ENCODE measurements at regions not wholly inside any gene's neighbourhood (a gene's known extent, or its start where the extent isn't known, plus 50 kb on each side); places are given as distances from the start of the nearest gene placed in this dataset.
"Not testable (repeated sequence)": the region's sequence is repeated elsewhere in the genome, so short reads cannot be mapped to it uniquely, and the experiment has no call there.

DNA sequence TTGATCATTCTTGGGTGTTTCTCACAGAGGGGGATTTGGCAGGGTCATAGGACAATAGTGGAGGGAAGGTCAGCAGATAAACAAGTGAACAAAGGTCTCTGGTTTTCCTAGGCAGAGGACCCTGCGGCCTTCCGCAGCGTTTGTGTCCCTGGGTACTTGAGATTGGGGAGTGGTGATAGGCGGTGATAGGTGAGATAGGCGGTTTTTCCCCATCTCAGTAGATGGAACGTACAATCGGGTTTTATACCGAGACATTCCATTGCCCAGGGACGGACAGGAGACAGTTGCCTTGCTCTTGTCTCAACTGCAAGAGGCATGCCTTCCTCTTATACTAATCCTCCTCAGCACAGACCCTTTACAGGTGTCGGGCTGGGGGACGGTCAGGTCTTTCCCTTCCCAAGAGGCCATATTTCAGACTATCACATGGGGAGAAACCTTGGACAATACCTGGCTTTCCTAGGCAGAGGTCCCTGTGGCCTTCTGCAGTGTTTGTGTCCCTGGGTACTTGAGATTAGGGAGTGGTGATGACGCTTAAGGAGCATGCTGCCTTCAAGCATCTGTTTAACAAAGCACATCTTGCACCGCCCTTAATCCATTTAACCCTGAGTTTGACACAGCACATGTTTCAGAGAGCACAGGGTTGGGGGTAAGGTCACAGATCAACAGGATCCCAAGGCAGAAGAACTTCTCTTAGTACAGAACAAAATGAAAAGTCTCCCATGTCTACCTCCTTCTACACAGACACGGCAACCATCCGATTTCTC lies 86.2 kb downstream of the OR2B2 start:
- DNase-seq: not testable (repeated sequence)

DNA sequence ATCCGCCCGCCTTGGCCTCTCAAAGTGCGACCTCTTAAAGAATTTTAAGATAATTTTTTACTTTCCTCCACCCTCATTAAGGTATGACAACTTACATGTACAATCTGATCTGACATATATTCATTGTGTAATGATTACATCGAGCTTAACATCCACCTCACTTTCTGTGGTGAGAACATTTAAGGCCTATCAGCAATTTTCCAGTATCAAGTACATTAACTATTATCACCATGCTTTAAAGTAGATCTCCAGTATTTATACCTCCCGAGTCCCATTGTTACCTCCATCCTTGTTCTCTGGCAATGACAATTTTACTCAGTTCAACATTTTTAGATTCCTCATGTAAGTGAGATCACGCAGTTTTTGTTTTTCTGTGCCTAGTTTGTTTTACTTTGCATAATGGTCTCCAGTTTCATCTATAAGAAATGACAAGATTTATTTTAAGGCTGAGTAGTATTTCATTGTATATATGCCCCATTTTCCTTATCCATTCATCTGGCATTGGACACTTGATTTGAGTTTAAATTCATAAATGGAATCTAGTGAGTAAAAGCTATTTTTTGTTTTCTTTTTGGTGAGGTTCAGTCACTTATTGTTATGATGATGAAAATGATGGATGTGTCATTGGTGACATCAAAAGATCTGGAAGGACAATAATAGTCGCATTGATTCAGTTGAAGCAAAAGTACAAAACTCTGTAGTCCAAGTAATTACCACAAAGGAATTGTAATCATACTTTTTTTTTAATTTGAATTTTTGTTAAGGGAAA lies 87.0 kb downstream of the OR2B2 start:
- DNase-seq: no peak

DNA sequence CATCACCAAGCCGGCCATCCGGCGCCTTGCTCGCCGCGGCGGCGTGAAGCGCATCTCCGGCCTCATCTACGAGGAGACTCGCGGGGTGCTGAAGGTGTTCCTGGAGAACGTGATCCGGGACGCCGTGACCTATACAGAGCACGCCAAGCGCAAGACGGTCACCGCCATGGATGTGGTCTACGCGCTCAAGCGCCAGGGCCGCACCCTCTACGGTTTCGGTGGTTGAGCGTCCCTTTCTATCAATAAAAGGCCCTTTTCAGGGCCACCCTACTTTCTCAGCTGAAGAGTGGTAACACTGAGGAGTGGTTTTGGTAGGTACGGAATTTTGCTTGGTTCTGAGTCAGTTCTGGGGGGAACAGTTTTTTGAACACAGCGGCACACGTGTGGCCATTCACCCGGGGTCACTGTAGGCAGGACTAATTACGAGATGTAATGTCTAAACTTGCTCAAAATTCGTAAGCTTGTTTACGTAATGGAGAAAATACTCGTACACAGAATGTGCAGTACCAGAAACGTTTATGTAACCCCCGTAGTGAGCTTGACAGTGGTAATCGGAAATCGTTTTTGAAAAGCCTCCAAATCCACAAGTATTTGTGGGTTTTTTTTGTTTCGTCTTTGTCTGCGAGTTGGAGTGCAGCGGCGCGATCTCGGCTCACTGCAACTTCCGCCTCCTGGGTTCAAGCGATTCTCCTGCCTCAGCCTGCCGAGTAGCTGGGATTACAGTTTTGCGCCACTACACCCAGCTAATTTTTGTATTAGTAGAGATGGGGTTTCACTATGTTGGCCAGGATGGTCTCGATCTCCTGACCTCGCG lies 87.8 kb downstream of the OR2B2 start:
- DNase-seq: peak; percentile 56

DNA sequence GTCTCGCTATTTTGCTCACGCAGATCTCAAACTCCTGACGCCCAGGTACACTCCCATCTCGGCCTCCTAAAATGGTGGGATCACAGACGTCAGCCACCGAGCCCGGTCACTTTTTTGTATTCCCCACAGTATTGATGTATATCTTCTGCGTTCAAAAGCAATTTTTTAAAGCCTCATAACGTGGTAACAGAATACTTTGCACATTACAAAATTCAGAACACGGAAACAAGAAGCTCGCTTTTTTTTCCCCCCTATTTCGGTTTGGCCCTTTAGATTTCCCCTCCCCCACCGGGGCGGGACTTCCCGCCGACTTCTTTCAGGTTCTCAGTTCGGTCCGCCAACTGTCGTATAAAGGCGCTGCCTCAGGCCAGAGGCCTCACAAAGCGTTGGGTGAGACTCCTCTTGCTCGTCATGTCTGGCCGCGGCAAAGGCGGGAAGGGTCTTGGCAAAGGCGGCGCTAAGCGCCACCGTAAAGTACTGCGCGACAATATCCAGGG lies 88.4 kb downstream of the OR2B2 start:
- DNase-seq: peak; percentile 85

DNA sequence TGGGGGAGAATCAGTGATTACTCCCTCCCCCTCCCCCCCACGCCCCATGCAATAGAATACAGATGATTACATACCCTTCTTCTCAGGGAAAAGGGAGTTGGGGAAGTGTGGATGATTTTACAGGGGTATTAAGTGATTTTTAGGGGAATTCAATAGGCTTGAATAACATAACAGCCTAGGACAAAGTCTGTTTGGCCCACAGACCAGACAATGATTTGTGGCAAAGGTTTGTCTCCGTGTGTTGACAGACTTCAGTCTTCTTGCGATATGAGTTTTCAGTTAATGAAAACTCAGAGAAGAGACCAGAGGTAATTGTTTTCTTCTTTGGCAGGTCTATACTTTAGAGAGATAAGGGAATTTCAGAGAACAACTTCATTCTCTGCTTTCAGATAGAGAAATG lies 95.3 kb downstream of the OR2B2 start:
- DNase-seq: no peak

DNA sequence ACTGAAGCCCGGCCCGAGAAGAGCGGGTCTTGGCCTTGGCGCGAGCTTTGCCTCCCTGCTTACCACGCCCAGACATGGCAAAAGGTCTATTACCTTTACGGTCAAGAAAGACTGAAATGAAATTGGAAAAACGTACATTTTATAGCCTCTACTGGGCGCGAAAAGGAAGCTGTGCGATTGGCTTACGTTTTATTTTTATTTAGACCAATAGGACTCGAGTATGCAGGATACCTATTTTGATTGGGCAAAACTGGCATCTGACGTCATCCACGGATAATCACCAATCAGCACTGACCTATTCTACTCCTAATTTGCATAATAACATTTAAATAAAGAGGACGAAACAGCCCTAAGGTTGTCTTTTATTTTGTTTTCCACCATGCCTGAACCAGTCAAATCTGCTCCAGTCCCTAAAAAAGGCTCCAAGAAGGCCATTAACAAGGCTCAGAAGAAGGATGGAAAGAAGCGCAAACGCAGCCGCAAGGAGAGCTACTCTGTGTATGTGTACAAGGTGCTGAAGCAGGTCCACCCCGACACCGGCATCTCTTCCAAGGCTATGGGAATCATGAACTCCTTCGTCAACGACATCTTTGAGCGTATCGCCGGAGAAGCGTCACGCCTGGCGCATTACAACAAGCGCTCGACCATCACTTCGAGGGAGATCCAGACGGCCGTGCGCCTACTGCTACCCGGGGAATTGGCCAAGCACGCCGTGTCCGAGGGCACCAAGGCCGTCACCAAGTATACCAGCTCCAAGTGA lies 97.4 kb downstream of the OR2B2 start:
- peak; percentile 90 for DNase-seq

DNA sequence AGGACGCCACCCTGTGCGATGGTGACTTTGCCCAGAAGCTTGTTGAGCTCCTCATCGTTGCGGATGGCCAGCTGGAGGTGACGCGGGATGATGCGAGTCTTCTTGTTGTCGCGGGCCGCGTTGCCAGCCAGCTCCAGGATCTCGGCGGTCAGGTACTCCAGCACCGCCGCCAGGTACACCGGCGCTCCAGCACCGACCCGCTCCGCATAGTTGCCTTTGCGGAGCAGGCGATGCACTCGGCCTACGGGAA lies 97.9 kb downstream of the OR2B2 start:
- not testable (repeated sequence) for DNase-seq

DNA sequence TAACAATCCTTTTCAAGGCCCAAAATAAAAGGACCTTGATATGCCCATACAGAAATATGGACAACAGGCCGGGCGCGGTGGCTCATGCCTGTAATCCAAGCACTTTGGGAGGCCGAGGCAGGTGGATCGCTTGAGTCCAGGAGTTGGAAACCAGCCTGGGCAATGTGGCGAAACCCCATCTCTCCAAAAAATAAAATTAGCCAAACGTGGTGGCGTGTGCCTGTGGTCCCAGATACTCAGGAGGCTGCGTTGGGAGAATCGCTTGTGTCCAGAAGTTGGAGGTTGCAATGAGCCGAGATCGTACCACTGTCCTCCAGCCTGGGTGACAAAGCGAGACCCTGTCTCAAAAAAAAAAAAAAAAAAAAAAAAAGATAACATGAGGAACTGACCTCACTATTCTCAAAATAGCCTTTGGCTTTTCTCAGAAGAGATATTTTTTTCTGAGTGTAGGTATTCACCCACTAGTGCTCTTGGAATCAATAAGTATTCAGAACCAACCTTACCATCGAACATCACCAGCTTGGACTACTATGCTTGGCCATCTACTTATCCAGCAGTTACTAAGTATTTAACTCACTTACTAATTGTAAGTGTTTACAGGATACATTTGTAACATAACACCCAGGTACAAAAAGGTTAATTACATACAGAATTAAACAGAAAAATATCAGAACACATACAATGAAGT lies 99.2 kb downstream of the OR2B2 start:
- no peak for DNase-seq

DNA sequence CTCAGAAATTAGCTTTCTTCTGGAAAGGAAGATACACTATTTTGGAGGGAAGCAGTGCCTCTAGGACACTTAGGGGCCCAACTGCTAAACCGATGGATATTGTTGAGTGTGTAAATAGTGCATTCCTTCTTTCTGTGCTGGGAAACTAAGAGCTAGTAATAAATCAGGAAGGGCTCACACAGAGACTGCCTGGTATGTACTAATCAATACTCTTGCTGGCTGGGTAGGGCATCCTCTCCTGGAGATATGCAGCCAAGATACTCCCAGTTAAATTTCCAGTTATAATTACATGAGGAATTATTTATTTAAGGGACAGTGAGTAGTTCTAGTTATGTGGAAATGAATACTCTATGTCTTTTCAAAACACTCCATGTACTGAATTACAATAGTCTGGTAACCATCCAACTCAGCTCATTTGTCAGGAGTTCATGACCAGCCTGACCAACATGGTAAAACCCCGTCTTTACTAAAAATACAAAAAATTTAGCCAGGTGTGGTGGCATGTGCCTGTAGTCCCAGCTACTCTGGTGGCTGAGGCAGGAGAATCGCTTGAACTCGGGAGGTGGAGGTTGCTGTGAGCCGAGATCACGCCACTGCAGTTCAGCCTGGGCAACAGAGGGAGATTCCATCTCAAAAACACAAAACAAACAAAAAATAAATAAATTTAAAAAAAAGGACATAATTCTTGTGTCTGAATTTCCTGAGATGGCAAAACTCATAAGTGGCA lies 100.0 kb downstream of the OR2B2 start:
- no peak for DNase-seq

DNA sequence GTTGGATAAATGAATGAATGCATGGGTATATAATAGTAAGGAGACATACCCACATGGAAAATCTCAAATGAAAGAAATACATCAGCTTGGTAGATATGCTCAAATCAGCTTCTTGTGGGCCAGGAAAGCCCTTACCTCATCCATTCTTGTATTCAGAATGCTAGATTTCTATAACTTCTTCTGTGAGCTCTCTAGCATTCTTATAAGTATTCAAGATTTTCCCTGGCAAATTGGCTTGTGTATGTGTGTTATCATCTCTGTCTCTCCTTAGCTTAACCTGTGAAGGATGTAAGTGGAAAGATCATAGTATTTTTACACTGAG lies 100.8 kb downstream of the OR2B2 start:
- DNase-seq: no peak

DNA sequence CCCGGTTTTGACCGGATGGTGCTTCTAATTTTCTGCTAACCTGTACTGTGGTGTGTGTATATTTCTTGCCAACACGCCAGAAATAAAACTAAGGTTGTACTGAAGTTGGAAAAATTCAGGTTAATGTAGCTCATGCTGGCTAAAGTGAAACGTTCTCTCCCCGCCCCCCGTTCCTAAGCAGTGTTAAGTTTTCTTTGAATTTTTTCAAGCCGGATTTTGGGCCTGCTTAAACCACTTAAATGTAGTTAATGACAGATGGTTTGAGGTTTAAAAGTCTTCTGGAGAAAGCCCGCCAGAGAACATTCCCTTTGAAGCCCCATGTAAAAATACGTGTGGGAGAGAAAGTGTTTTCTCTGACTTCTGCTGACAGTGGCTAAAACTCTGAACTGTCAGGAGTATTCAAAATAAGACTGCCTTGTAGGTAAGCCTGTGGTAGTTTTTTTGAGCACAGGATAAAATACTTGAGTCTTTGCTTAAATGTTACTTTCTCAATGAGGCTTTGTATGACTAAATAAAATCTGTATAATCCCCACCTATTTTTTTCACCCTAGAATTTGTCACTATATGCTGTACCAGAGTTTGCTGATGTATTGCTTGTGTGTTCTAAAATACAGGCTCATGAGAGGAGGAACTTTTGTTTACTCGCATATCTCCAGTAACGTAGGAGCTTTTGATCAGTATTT lies 101.3 kb downstream of the OR2B2 start:
- DNase-seq: no peak

DNA sequence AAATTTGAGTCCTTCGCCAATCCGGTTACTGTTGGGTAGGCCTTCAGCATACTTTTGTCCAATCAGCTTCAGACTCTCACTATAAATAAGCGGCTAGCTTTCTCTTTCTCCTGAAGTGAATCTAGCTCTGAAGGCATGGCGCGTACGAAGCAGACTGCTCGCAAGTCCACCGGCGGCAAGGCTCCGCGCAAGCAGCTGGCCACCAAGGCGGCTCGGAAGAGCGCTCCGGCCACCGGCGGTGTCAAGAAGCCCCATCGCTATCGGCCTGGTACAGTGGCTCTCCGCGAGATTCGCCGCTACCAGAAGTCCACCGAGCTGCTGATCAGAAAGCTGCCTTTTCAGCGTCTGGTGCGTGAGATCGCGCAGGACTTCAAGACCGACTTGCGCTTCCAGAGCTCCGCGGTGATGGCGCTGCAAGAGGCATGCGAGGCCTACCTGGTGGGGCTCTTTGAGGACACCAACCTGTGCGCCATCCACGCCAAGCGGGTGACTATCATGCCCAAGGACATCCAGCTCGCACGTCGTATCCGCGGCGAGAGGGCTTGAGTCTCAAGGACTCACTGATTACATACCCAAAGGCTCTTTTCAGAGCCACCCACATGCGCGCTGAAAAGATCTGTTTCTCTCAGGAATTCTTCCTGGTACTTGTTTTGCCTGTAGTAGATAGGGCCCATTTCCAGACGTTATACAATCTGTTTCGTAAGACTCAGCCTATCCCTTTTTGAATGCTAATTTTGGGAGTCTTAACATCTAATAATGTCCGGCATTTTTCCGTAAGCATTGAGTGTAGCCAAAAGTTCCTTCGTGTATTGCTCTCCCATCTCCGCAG lies 102.0 kb downstream of the OR2B2 start:
- DNase-seq: peak; percentile 85

DNA sequence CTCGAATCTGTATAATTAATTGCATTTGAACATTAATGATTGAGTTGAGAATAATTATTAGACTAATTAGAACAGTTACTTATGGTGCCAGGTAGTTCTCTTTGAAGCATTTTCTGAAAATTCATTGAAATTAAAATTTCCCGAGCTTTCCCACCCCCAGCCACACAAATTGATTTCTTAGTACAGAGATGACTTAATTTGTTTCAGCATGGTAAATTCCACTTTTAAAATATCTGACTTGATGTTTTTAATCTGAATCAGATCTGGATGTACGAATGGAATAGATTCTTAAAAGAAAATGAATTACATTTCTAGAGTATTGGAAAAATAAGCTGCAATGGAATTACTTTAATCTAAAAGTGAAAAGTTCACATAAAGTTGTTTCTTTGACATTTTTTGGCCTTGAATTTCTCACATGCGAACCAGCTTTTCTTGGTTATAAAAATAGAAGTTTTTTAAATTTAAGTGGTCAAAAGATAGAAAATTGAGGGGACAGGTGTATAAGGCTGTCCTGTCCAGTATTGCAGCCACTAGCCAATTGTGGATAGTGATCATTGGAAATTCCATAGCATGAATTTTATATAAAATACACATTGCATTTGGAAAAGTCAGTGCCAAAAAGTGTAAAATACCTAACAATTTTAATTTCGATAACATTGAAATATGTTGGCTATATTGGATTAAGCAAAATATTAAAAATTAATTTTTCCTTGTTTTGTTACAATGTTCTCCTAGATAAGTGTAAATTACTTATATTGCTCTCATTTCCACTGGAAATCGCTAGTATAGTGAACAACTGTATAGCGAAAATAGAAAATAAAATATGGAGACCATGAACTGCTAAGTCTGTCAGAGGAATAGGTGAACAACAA lies 102.9 kb downstream of the OR2B2 start:
- no peak for DNase-seq

DNA sequence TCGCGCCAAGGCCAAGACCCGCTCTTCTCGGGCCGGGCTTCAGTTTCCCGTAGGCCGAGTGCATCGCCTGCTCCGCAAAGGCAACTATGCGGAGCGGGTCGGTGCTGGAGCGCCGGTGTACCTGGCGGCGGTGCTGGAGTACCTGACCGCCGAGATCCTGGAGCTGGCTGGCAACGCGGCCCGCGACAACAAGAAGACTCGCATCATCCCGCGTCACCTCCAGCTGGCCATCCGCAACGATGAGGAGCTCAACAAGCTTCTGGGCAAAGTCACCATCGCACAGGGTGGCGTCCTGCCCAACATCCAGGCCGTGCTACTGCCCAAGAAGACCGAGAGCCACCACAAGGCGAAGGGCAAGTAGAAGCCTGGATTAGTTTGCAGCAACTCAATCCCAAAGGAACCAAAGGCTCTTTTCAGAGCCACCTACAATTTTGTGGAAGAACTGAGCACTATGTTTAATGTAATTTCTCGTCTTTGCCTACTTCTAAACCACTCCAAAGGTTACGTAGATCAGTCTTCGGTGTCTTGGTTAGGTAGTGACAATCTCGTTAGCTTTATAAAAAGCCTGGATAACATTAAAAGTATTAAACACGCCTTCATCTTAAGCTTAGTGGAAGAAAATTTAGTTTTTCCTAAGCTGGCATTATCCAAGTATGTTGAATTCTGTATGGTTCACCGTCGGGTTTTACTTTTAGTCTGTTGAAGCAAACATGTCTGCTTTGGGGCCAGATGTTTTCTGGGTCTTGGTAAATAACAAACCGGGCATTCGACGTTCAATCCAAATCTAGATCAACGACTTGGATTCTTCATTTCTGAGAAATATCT lies 103.7 kb downstream of the OR2B2 start:
- not testable (repeated sequence) for DNase-seq

DNA sequence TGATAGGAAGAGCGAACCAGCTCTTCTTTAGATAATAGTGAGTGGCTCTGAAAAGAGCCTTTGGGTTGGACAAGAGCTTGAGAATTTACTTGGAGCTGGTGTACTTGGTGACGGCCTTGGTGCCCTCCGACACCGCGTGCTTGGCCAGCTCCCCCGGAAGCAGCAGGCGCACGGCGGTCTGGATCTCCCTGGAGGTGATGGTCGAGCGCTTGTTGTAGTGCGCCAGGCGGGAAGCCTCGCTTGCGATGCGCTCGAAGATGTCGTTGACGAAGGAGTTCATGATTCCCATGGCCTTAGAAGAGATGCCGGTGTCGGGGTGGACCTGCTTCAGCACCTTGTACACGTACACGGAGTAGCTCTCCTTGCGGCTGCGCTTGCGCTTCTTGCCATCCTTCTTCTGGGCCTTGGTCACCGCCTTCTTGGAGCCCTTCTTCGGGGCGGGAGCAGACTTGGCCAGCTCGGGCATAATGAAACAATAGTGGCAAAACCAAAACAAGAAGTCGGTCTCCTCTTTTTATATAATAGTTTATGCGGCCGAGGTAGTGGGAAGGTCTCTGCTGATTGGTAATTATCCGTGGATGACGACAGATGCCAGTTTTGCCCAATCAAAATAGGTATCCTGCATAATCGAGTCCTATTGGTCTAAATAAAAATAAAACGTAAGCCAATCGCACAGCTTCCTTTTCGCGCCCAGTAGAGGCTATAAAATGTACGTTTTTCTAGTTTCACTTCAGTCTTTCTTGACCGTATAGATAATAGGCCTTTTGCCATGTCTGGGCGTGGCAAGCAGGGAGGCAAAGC lies 104.6 kb downstream of the OR2B2 start:
- peak; percentile 87 for DNase-seq

DNA sequence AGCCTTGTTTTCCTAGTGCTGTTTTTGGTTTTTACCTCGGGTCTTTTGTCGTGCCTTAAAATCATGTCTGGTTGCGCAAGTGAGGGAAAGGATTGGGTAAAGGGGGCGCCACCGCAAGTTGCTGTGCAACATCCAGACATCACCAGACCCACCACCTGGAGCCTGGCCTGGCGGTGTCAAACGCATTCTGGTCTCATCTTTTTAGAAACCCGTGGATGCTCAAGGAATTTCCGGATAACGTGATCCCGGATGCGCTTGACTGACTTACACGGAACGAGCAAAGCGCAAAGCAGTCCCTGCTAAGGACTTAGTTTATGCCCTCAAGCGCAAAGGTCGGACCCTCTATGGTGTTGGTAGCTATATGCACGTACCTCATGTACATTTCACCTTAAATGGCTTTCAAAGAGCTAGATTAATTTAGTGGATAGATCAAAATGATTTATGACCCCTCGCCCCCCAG lies 105.2 kb downstream of the OR2B2 start:
- peak; percentile 30 for DNase-seq

DNA sequence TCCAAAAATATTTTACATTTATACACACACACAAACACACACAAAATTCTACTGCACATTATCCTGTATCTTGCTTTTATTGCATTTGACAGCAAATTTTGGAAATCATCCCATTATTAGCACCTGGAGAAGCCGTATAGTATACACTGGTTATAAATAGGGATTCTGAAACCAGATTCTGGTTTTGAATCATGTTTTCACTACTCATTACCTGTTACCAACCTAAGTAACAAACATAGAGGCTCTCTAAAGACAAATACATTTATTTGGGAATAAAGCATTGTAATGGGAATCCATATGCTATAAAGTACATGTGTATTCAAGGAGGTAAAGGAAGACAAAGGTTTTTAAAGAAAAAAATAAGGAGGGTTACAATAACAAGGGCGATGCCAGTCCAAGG lies 106.8 kb downstream of the OR2B2 start:
- DNase-seq: no peak
